K562 (cell line): ENCODE measurements at regions not wholly inside any gene's neighbourhood (a gene's known extent, or its start where the extent isn't known, plus 50 kb on each side); places are given as distances from the start of the nearest gene placed in this dataset.

ENCODE experiments used
- ATAC-seq: fragments of 200-7000 bp; cut with Tn5 transposase; 3 replicates; pipeline ENCODE4 v1.9.1; 2020; ENCODE audit warnings: moderate library complexity
- BruUV-seq: library from RNA; stranded (reverse); fragments of 400-500 nt; replicated peaks from 2 replicates; lab custom pipeline; 2021; lab: Mats Ljungman, UMichigan
- CTCF ChIA-PET: fragments of 300-600 bp; formaldehyde crosslinking; extraction: SDS; loops from one replicate; lab custom pipeline; 2021; ENCODE audit warnings: low intra/inter-chr PET ratio; lab: Yijun Ruan, JAX
- POLR2A ChIA-PET: fragments of 300-600, 350-650 bp; sonication (Branson Sonifier 250); formaldehyde crosslinking; extraction: SDS; loops from one replicate; lab custom pipeline; 2021; ENCODE audit warnings: antibody characterized with exemption, inconsistent platforms; lab: Yijun Ruan, JAX
- DNase-seq, 4 experiments: peaks; one replicate each; pipeline versions ENCODE4 v3.0.0 to v3.0.0-alpha.2; 2011 to 2018; ENCODE audit warnings: low spot score in 3 of 4, mixed read lengths in 3 of 4; ENCODE audit errors: extremely low read depth in 1 of 4
- FAIRE-seq: peaks from 2 replicates; lab custom pipeline; 2011; peaks lifted over from hg19 to GRCh38; lab: Jason Lieb, UNC
- H2AFZ ChIP-seq: 2 replicates; pipeline ENCODE4 v1.6.0; 2011; ENCODE audit warnings: low read depth, low read length, control low read depth, inconsistent platforms
- H3K27ac ChIP-seq: fragments of 200-600 bp; 3 replicates; pipeline ENCODE4 v1.8.0; 2011; ENCODE audit warnings: low read depth, mild to moderate bottlenecking, control low read depth, inconsistent platforms, low read length, moderate library complexity, mixed read lengths; ENCODE audit errors: extremely low read depth
- H3K27me3 ChIP-seq, 2 experiments: fragments of 300-600 bp in 1 of 2; 2 replicates in 1 of 2; 3 replicates in 1 of 2; pipeline versions ENCODE4 v1.6.0 to v1.8.0; 2011; ENCODE audit warnings: inconsistent platforms in 2 of 2, low read length in 2 of 2, mild to moderate bottlenecking in 1 of 2, mixed read lengths in 1 of 2, moderate library complexity in 1 of 2; ENCODE audit not compliant: control insufficient read depth in 2 of 2, insufficient read depth in 2 of 2
- H3K36me3 ChIP-seq: fragments of 300-600 bp; 3 replicates; pipeline ENCODE4 v1.8.0; 2011; ENCODE audit warnings: mild to moderate bottlenecking, low read length, inconsistent platforms; ENCODE audit not compliant: control insufficient read depth, insufficient read depth
- H3K4me1 ChIP-seq, 2 experiments: fragments of 200-600 bp in 1 of 2; replicated peaks in 1 of 2; 2 replicates in 1 of 2; 3 replicates in 1 of 2; pipeline versions ENCODE4 v1.5.1 to v1.8.0; 2011; ENCODE audit warnings: inconsistent platforms in 2 of 2, low read length in 2 of 2, mild to moderate bottlenecking in 1 of 2, mixed read lengths in 1 of 2, moderate library complexity in 1 of 2; ENCODE audit not compliant: control insufficient read depth in 2 of 2, insufficient read depth in 2 of 2
- H3K4me2 ChIP-seq: 2 replicates; pipeline ENCODE4 v1.6.1; 2011; ENCODE audit warnings: low read length, control low read depth, inconsistent platforms, mixed read lengths; ENCODE audit not compliant: insufficient read depth
- H3K4me3 ChIP-seq: fragments of 200-600 bp; sonication (generic), shearing (Covaris generic); 2 replicates; pipeline ENCODE4 v1.5.1; 2016; ENCODE audit warnings: control low read depth, inconsistent platforms
- H3K79me2 ChIP-seq: fragments of 200-600 bp; 3 replicates; pipeline ENCODE4 v1.8.0; 2011; ENCODE audit warnings: low read length, inconsistent platforms; ENCODE audit not compliant: control insufficient read depth, insufficient read depth
- H3K9ac ChIP-seq, 2 experiments: 2 replicates each; pipeline versions ENCODE4 v1.6.0 to v1.6.1; 2011; ENCODE audit warnings: low read depth in 2 of 2, low read length in 2 of 2, control low read depth in 1 of 2, inconsistent platforms in 1 of 2, mild to moderate bottlenecking in 1 of 2, mixed read lengths in 1 of 2; ENCODE audit not compliant: insufficient read depth in 1 of 2
- H3K9me1 ChIP-seq: one replicate; pipeline ENCODE4 v1.6.0; 2011; ENCODE audit warnings: inconsistent platforms, mild to moderate bottlenecking, low read length, moderate library complexity; ENCODE audit not compliant: control insufficient read depth, insufficient read depth
- H3K9me3 ChIP-seq: replicated peaks from 2 replicates; pipeline ENCODE4 v1.5.1; 2011; ENCODE audit warnings: low read depth, low read length, inconsistent platforms; ENCODE audit not compliant: control insufficient read depth, insufficient read depth
- H4K20me1 ChIP-seq: replicated peaks from 2 replicates; pipeline ENCODE4 v1.6.1; 2011; ENCODE audit warnings: low read length, inconsistent platforms, mixed read lengths; ENCODE audit not compliant: control insufficient read depth, insufficient read depth
- CBFA2T3 ChIP-seq: fragments of 450-650 bp; IDR thresholded peaks from 2 replicates; pipeline ENCODE4 v1.6.1; 2017
- DMBX1 ChIP-seq: fragments of 250-450 bp; sonication (Bioruptor Pico); IDR thresholded peaks from 2 replicates; pipeline ENCODE4 v1.8.0; 2022; ENCODE audit warnings: inconsistent platforms, mild to moderate bottlenecking, moderate library complexity, borderline replicate concordance
- GABPB2 ChIP-seq: fragments of 250-450 bp; sonication (Bioruptor Pico); conservative IDR thresholded peaks from 2 replicates; pipeline ENCODE4 v1.5.1; 2021; ENCODE audit warnings: mild to moderate bottlenecking
- MTA3 ChIP-seq: fragments of 450-650 bp; formaldehyde crosslinking; IDR thresholded peaks from 2 replicates; pipeline ENCODE4 v1.6.1; 2017; ENCODE audit warnings: mild to moderate bottlenecking, borderline replicate concordance
- NCOR1 ChIP-seq: fragments of 450-650 bp; IDR thresholded peaks from 2 replicates; pipeline ENCODE4 v1.6.1; 2016; ENCODE audit warnings: mild to moderate bottlenecking, moderate library complexity
- NR4A1 ChIP-seq, 2 experiments: fragments of 250-450 bp in 1 of 2; fragments of 450-650 bp in 1 of 2; sonication (Bioruptor Pico) in 1 of 2; IDR thresholded peaks; 2 replicates each; pipeline versions ENCODE4 v1.4.0 to v1.6.1; 2016 to 2020; ENCODE audit warnings: mild to moderate bottlenecking in 2 of 2, missing compliant biosample characterization in 1 of 2, missing genetic modification characterization in 1 of 2, moderate library complexity in 1 of 2
- OTX1 ChIP-seq: fragments of 450-650 bp; formaldehyde crosslinking; IDR thresholded peaks from 2 replicates; pipeline ENCODE4 v1.4.0; 2022; ENCODE audit warnings: mild to moderate bottlenecking
- RFX7 ChIP-seq: fragments of 250-450 bp; sonication (Bioruptor Pico); IDR thresholded peaks from 2 replicates; pipeline ENCODE4 v1.5.1; 2021; ENCODE audit warnings: mild to moderate bottlenecking
- SMAD4 ChIP-seq: fragments of 250-450 bp; sonication (Bioruptor Pico); conservative IDR thresholded peaks from 2 replicates; pipeline ENCODE4 v1.8.0; 2021; ENCODE audit warnings: inconsistent platforms, mild to moderate bottlenecking, moderate library complexity
- YY1 ChIP-seq, 3 experiments: IDR thresholded peaks; 2 replicates each; pipeline ENCODE4 v1.6.1; 2011; ENCODE audit warnings: low read length in 2 of 3, mild to moderate bottlenecking in 2 of 3, moderate library complexity in 2 of 3, borderline replicate concordance in 1 of 3, control low read depth in 1 of 3, low read depth in 1 of 3; ENCODE audit not compliant: insufficient read depth in 3 of 3, insufficient replicate concordance in 2 of 3, control insufficient read depth in 1 of 3, insufficient read length in 1 of 3; ENCODE audit errors: extremely low read depth in 1 of 3
- WGBS: fragments of 100-300 bp; shearing (Covaris generic); methylation state at CpG from one replicate; pipeline ENCODE4 v1.1.6; 2016; ENCODE audit warnings: low coverage, mixed read lengths; ENCODE audit not compliant: insufficient coverage; ENCODE audit errors: missing lambda C conversion rate; 5-methylcytosine and 5-hydroxymethylcytosine counted together
- in situ Hi-C: fragments of 300-500 bp; cut with MboI; formaldehyde crosslinking; loops from 4 replicates; pipeline ENCODE4 v1.15.0; 2018; ENCODE audit warnings: inconsistent platforms, mixed read lengths
- intact Hi-C: fragments of 100-400 bp; cut with micrococcal nuclease; formaldehyde crosslinking; loops from 2 replicates; pipeline ENCODE4 v1.14.2; 2022
- TF ChIP-seq, protein P1 (sequence below): fragments of 450-650 bp; IDR thresholded peaks from 2 replicates; pipeline ENCODE4 v1.6.1; 2017; ENCODE audit warnings: antibody characterized with exemption, mild to moderate bottlenecking

DNA sequence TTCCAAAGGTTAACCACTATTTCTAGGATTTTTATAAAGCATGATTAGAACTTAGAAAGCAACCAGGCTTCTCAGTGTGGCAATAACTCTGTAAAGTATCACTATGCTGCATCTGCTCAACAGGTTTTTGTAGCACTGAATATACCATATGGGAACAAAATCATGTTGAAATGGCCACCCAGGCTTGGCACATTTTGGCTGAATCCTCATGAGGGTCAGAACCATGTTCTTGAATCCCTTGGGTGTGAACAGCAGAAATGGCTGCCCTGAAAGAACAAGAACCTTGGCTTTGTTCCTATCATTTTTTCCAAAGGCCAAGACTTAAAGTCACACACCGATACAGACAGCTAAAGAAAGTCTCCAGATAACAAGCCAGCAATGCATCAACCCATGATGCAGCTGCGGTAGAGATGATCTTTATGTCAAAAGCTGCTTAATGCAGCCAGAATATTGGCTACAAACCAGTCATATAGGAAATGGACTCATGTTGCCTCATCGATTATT is 283.0 kb upstream of the NOX3 start:
- Histone ChIP-seq H3K27ac (peak overlapping the region; percentile 58), H3K4me2 (no peak overlapping the region; the same call in 1 of the 2 replicates), H3K9me3 (no peaks in the 10 kb centered on the region; the same call in 1 of the 2 replicates), H2AFZ (peak overlapping the region; percentile 74), H3K4me1 (peaks cover 10 to 11% of the 10 kb centered on the region in 2 experiments; a peak in 2 of 5 replicates), H3K36me3 (no peaks in the 10 kb centered on the region), H3K9me1 (no peaks in the 10 kb centered on the region), H3K9ac (peak overlapping the region in 1 of 2 experiments; percentile 4; a peak in 1 of 4 replicates), H3K27me3 (no peaks in the 10 kb centered on the region), H3K4me3 (no peak overlapping the region), H3K79me2 (no peaks in the 10 kb centered on the region), H4K20me1 (no peaks in the 10 kb centered on the region)
- in situ Hi-C loops (no loop called here), intact Hi-C loops (no loop called here)
- TF ChIP-seq RFX7 (no peak), CBFA2T3 (peak; percentile 47), SMAD4 (CRISPR knock-in tag) (0 out of 2 replicates have a peak, but pooled peaks have one; percentile 19), NCOR1 (0 out of 2 replicates have a peak, but pooled peaks have one; percentile 4), OTX1 (CRISPR knock-in tag) (no peak), GABPB2 (CRISPR knock-in tag) (no peak), DMBX1 (CRISPR knock-in tag) (0 out of 2 replicates have a peak, but pooled peaks have one; percentile 64), YY1 (IDR thresholded peaks at IDR 0.05; ENCODE audit: borderline replicate concordance in 1 of 3, control insufficient read depth in 1 of 3, extremely low read depth in 1 of 3, insufficient read depth in 3 of 3, insufficient read length in 1 of 3, insufficient replicate concordance in 2 of 3, low read depth in 1 of 3, low read length in 2 of 3) (peak in 1 of 3 experiments; percentile 26), NR4A1 (CRISPR knock-in tag; IDR thresholded peaks at IDR 0.05) (no peak), NR4A1 (tag; IDR thresholded peaks at IDR 0.05) (0 out of 2 replicates have a peak, but pooled peaks have one; percentile 30), MTA3 (no peak)
- TF ChIP-seq, protein P1, sequence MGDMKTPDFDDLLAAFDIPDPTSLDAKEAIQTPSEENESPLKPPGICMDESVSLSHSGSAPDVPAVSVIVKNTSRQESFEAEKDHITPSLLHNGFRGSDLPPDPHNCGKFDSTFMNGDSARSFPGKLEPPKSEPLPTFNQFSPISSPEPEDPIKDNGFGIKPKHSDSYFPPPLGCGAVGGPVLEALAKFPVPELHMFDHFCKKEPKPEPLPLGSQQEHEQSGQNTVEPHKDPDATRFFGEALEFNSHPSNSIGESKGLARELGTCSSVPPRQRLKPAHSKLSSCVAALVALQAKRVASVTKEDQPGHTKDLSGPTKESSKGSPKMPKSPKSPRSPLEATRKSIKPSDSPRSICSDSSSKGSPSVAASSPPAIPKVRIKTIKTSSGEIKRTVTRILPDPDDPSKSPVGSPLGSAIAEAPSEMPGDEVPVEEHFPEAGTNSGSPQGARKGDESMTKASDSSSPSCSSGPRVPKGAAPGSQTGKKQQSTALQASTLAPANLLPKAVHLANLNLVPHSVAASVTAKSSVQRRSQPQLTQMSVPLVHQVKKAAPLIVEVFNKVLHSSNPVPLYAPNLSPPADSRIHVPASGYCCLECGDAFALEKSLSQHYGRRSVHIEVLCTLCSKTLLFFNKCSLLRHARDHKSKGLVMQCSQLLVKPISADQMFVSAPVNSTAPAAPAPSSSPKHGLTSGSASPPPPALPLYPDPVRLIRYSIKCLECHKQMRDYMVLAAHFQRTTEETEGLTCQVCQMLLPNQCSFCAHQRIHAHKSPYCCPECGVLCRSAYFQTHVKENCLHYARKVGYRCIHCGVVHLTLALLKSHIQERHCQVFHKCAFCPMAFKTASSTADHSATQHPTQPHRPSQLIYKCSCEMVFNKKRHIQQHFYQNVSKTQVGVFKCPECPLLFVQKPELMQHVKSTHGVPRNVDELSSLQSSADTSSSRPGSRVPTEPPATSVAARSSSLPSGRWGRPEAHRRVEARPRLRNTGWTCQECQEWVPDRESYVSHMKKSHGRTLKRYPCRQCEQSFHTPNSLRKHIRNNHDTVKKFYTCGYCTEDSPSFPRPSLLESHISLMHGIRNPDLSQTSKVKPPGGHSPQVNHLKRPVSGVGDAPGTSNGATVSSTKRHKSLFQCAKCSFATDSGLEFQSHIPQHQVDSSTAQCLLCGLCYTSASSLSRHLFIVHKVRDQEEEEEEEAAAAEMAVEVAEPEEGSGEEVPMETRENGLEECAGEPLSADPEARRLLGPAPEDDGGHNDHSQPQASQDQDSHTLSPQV = peak; percentile 83
- POLR2A ChIA-PET = no interaction called here
- peak in 2 of 4 experiments; percentile 20 to 48 for DNase-seq
- CTCF ChIA-PET = no interaction called here
- no TSS peak for BruUV-seq
- 7% methylated on average over 3 of the region's 3 CpGs for WGBS
- ATAC-seq = peak; percentile 27; the same call in 2 of the 3 replicates
- no peak for FAIRE-seq
